ENCODE measurements at regions not wholly inside any gene's neighbourhood (a gene's known extent, or its start where the extent isn't known, plus 50 kb on each side); places are given as distances from the start of the nearest gene placed in this dataset.

DNA sequence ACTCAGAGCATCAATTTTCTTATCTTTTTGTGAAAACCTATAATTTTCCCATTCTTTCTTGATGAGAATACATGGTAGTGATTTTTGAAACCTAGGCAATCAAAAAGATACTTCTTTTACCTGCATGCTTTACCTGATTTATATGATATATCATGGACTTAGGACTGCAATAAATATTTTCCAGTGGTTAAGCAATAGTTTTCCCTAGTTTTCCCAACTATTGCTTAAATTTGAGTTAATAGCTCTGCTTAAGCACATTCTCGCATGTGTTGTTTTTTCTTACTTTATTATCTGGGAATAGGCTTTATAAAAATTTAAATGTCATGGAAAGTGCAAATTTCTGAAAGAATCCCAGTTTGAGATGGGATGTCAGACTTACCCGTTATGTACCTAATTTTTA lies 465.1 kb upstream of the BCHE start:
- TF ChIP-seq, protein P1, sequence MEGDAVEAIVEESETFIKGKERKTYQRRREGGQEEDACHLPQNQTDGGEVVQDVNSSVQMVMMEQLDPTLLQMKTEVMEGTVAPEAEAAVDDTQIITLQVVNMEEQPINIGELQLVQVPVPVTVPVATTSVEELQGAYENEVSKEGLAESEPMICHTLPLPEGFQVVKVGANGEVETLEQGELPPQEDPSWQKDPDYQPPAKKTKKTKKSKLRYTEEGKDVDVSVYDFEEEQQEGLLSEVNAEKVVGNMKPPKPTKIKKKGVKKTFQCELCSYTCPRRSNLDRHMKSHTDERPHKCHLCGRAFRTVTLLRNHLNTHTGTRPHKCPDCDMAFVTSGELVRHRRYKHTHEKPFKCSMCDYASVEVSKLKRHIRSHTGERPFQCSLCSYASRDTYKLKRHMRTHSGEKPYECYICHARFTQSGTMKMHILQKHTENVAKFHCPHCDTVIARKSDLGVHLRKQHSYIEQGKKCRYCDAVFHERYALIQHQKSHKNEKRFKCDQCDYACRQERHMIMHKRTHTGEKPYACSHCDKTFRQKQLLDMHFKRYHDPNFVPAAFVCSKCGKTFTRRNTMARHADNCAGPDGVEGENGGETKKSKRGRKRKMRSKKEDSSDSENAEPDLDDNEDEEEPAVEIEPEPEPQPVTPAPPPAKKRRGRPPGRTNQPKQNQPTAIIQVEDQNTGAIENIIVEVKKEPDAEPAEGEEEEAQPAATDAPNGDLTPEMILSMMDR (conservative IDR thresholded peaks at IDR 0.05; ENCODE audit: low read depth, low read length) = no peak
- TF ChIP-seq EZH2 (IDR thresholded peaks at IDR 0.05; ENCODE audit: low read length, unreplicated experiment) (no peak), EZH2phosphoT487 (IDR thresholded peaks at IDR 0.05; ENCODE audit: borderline replicate concordance, low read length) (no peak)
